OCI-LY3 (cell line): ENCODE measurements at regions not wholly inside any gene's neighbourhood (a gene's known extent, or its start where the extent isn't known, plus 50 kb on each side); places are given as distances from the start of the nearest gene placed in this dataset.

Experiments used
- CTCF ChIP-seq: fragments of 200-600, 300-600 bp; sonication (generic); IDR thresholded peaks from 2 replicates; pipeline ENCODE4 v1.5.1; 2014; ENCODE audit warnings: antibody characterized with exemption, low read length, low read depth
- EZH2phosphoT487 ChIP-seq: fragments of 200-600 bp; shearing (Covaris generic); IDR thresholded peaks from 2 replicates; pipeline ENCODE4 v1.6.1; 2018; ENCODE audit warnings: antibody characterized with exemption, mixed run types, low read depth

GRCh38 chr3:55407426-55407820, 79.7 kb downstream of the WNT5A start:
- no peak for TF ChIP-seq CTCF
- TF ChIP-seq EZH2phosphoT487: no peak
